ENCODE measurements at regions not wholly inside any gene's neighbourhood (a gene's known extent, or its start where the extent isn't known, plus 50 kb on each side); places are given as distances from the start of the nearest gene placed in this dataset.

DNA sequence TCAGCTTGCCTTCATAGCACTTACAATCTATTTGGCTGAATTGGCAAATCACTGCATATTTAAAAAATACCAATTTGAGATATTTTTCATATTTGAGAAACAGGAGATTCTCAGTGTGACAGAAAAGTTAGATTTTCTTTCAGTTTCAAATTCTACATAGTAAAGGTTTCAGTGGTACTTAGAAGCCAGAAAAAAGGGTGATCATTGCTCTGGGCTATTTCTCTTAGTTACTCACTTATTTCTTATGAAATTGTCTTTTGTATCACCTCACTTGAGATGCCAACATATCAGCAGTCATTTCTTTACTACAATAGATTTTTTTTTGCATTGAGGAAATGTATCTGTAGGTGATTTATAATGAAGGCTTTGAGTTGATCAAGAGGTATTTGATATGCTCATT, 478.2 kb downstream of the GATA3 start:
- TF ChIP-seq, protein P1, sequence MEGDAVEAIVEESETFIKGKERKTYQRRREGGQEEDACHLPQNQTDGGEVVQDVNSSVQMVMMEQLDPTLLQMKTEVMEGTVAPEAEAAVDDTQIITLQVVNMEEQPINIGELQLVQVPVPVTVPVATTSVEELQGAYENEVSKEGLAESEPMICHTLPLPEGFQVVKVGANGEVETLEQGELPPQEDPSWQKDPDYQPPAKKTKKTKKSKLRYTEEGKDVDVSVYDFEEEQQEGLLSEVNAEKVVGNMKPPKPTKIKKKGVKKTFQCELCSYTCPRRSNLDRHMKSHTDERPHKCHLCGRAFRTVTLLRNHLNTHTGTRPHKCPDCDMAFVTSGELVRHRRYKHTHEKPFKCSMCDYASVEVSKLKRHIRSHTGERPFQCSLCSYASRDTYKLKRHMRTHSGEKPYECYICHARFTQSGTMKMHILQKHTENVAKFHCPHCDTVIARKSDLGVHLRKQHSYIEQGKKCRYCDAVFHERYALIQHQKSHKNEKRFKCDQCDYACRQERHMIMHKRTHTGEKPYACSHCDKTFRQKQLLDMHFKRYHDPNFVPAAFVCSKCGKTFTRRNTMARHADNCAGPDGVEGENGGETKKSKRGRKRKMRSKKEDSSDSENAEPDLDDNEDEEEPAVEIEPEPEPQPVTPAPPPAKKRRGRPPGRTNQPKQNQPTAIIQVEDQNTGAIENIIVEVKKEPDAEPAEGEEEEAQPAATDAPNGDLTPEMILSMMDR (IDR thresholded peaks at IDR 0.05): no peak
- TF ChIP-seq POLR2A (IDR thresholded peaks at IDR 0.05): no peak
